ENCODE measurements at regions not wholly inside any gene's neighbourhood (a gene's known extent, or its start where the extent isn't known, plus 50 kb on each side); places are given as distances from the start of the nearest gene placed in this dataset.

DNA sequence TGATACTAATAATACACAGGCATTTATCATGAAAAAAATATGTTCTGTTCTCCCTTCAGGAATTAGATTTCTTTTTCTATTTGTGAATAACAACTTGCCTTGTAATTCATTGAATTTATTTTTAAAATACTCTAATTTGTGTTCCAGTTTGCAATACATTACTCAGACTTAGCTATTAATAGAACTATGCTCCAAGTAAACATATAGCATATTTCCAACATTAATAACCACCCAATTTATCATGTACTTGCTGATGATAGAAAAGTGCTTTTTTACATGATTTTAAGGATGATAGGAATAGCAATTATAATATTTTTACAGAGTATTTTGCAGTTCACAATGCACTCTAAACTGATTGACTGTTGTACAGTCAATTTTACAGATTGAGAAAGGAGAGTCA is 338.8 kb upstream of the SEMA3D start:
- H3K27ac Mint-ChIP-seq, result no peak overlapping the region
- no peak for DNase-seq (ENCODE audit: low spot score, unreplicated experiment)
- no peaks in the 10 kb centered on the region for H3K27me3 Mint-ChIP-seq
- H3K4me3 Mint-ChIP-seq (ENCODE audit: low read depth), result no peak overlapping the region
- TF ChIP-seq, protein P1, sequence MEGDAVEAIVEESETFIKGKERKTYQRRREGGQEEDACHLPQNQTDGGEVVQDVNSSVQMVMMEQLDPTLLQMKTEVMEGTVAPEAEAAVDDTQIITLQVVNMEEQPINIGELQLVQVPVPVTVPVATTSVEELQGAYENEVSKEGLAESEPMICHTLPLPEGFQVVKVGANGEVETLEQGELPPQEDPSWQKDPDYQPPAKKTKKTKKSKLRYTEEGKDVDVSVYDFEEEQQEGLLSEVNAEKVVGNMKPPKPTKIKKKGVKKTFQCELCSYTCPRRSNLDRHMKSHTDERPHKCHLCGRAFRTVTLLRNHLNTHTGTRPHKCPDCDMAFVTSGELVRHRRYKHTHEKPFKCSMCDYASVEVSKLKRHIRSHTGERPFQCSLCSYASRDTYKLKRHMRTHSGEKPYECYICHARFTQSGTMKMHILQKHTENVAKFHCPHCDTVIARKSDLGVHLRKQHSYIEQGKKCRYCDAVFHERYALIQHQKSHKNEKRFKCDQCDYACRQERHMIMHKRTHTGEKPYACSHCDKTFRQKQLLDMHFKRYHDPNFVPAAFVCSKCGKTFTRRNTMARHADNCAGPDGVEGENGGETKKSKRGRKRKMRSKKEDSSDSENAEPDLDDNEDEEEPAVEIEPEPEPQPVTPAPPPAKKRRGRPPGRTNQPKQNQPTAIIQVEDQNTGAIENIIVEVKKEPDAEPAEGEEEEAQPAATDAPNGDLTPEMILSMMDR (IDR thresholded peaks at IDR 0.05; ENCODE audit: unreplicated experiment), result no peak
- no peaks in the 10 kb centered on the region for H3K36me3 Mint-ChIP-seq (ENCODE audit: insufficient read depth)
- peaks cover 13% of the 10 kb centered on the region for H3K4me1 Mint-ChIP-seq (ENCODE audit: low read depth)
- H3K9me3 Mint-ChIP-seq (ENCODE audit: low read depth), result peaks cover 2% of the 10 kb centered on the region

DNA sequence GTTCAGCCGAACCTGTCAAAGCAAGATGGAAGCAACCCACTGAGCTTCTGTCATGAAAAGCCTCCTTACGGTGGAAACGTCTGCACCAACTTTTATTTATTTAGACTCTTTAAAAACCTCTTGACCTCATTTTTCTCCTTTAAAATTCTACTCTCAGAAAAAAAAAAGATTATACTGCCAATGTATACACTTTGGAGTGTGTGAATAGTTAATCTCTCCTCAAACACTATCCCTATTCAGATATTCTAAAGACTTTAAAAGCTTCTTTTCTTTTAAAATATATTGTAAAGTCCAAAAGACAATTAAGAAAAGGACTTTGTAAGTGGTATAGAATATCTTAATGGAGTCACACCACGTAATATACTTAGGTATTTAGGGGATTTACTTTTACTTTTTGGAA is 335.2 kb upstream of the SEMA3D start:
- DNase-seq (ENCODE audit: low spot score, unreplicated experiment), result no peak
- H3K9me3 Mint-ChIP-seq (ENCODE audit: low read depth), result peaks cover 2% of the 10 kb centered on the region
- H3K36me3 Mint-ChIP-seq (ENCODE audit: insufficient read depth), result no peaks in the 10 kb centered on the region
- H3K27ac Mint-ChIP-seq, result no peak overlapping the region
- H3K27me3 Mint-ChIP-seq, result no peaks in the 10 kb centered on the region
- no peak overlapping the region for H3K4me3 Mint-ChIP-seq (ENCODE audit: low read depth)
- H3K4me1 Mint-ChIP-seq (ENCODE audit: low read depth), result peaks cover 8% of the 10 kb centered on the region
- TF ChIP-seq, protein P1 (IDR thresholded peaks at IDR 0.05; ENCODE audit: unreplicated experiment), result no peak

DNA sequence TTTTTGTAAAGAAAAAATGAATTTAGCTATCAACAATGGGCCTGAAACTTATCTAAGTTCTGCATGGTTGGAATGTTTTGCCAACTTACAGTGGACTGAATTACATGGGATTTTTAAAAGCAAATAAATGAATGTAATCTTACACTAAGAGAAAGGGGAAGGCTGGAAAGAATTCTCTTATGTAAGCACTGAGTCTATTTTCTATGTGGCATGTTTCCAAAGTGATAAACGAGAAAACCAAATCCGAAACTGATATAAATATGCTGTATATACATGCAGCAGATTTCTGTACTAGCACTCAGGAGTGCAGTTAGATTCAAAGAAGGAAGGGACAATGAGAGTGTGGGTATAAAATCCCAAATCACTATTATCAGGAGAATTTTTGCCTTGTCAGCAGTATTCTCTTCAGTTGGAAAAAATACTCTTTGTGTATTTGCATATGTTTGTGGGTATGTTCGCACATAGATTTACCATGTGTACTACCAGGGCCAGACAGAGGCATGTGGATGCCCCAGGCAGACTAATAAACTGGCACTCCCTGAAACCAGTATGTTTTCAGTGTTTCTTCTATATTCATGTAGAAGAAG is 334.3 kb upstream of the SEMA3D start:
- TF ChIP-seq, protein P1 (IDR thresholded peaks at IDR 0.05; ENCODE audit: unreplicated experiment), result no peak
- DNase-seq (ENCODE audit: low spot score, unreplicated experiment), result no peak
- Mint-ChIP-seq H3K4me1 (ENCODE audit: low read depth) (peaks cover 8% of the 10 kb centered on the region), H3K27ac (no peak overlapping the region), H3K36me3 (ENCODE audit: insufficient read depth) (no peaks in the 10 kb centered on the region), H3K4me3 (ENCODE audit: low read depth) (no peak overlapping the region), H3K27me3 (no peaks in the 10 kb centered on the region), H3K9me3 (ENCODE audit: low read depth) (peaks cover 2% of the 10 kb centered on the region)

DNA sequence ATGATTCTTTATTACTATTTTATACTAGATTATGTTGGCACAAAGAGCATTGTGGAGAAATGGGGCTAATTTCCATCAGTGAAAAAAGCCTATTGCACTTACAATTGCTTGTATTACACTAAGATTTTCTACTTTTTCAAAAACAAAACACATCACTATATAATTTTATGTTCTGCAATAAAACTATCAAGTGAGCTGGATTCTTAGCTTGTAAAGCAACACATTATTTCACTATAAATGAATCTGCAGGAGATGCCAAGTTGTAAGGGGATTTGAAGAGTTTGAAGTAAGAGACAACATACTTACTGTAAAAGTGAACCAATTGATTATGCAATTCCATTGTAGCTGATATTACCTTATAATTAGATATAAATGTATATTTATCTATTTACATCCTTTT is 333.3 kb upstream of the SEMA3D start:
- H3K4me1 Mint-ChIP-seq (ENCODE audit: low read depth), result peaks cover 9% of the 10 kb centered on the region
- H3K4me3 Mint-ChIP-seq (ENCODE audit: low read depth), result no peak overlapping the region
- H3K36me3 Mint-ChIP-seq (ENCODE audit: insufficient read depth), result no peaks in the 10 kb centered on the region
- peaks cover 2% of the 10 kb centered on the region for H3K9me3 Mint-ChIP-seq (ENCODE audit: low read depth)
- no peak for DNase-seq (ENCODE audit: low spot score, unreplicated experiment)
- TF ChIP-seq, protein P1 (IDR thresholded peaks at IDR 0.05; ENCODE audit: unreplicated experiment), result no peak
- no peaks in the 10 kb centered on the region for H3K27me3 Mint-ChIP-seq
- no peak overlapping the region for H3K27ac Mint-ChIP-seq

DNA sequence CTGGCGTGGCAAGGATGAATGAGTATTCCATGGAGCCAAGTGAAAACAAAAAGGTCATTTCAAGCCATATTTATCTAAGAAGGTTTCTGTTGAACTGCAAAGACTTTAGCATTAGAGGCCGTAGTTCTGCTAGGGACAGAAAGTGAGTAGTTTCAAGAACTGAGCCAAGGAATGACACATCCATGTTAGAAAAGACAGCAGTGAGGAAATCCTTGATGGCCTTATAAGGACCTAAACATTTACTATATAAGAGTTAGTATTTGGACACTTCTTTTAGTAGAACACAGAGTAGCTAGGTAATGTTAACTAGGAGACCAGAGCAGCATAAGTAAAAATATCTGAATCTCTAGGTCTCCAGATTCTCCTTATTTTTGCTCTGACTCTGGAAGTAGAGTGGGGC is 329.8 kb upstream of the SEMA3D start:
- Mint-ChIP-seq H3K9me3 (ENCODE audit: low read depth) (peaks cover 7% of the 10 kb centered on the region), H3K36me3 (ENCODE audit: insufficient read depth) (peaks cover 2% of the 10 kb centered on the region), H3K4me3 (ENCODE audit: low read depth) (no peak overlapping the region), H3K27ac (no peak overlapping the region), H3K27me3 (no peaks in the 10 kb centered on the region), H3K4me1 (ENCODE audit: low read depth) (peaks cover 13% of the 10 kb centered on the region)
- TF ChIP-seq, protein P1 (IDR thresholded peaks at IDR 0.05; ENCODE audit: unreplicated experiment), result no peak
- DNase-seq (ENCODE audit: low spot score, unreplicated experiment), result no peak
